ENCODE measurements at regions not wholly inside any gene's neighbourhood (a gene's known extent, or its start where the extent isn't known, plus 50 kb on each side); places are given as distances from the start of the nearest gene placed in this dataset.
"Not testable (repeated sequence)": the region's sequence is repeated elsewhere in the genome, so short reads cannot be mapped to it uniquely, and the experiment has no call there.

GRCh38 chr2:10196110-10196892 is 73.8 kb downstream of the RRM2 start:
- in situ Hi-C loops (cut with MboI; ENCODE audit: low pct_ligation_motif_present in 1 of 4, low pct_unique_long_range_greater_than_20kb in 1 of 4, low sequenced_read_pairs in 3 of 4) = no loop called here
- DNase-seq = peak; percentile 46
- no peaks in the 10 kb centered on the region for H3K4me1 ChIP-seq
- H3K36me3 ChIP-seq = no peaks in the 10 kb centered on the region
- TF ChIP-seq CTCF (IDR thresholded peaks at IDR 0.05) (no peak), POLR2A (IDR thresholded peaks at IDR 0.05) (no peak), POLR2AphosphoS5 (IDR thresholded peaks at IDR 0.05) (no peak), EP300 (IDR thresholded peaks at IDR 0.05; ENCODE audit: low read depth) (no peak)
- H3K4me3 ChIP-seq = no peak overlapping the region
- no peak overlapping the region for H3K27ac ChIP-seq
- intact Hi-C loops (cut with DNase I; ENCODE audit: low total_unique reads) = no loop called here
- no peaks in the 10 kb centered on the region for H3K9me3 ChIP-seq
- 63% methylated on average over 22 of the region's 22 CpGs; no CpG with 5 or more reads in 1 of the 2 donors for whole genome bisulfite sequencing, 2 donors (ENCODE audit: low coverage in 1 of 2)
- no peaks in the 10 kb centered on the region for H3K27me3 ChIP-seq

- WGBS, 2 donors (ENCODE audit: low coverage in 1 of 2) = 89 to 100% methylated on average over 6 to 17 of the region's 17 CpGs
- Histone ChIP-seq H3K36me3 (no peaks in the 10 kb centered on the region), H3K4me1 (no peaks in the 10 kb centered on the region), H3K27ac (no peak overlapping the region), H3K4me3 (no peak overlapping the region), H3K9me3 (no peaks in the 10 kb centered on the region), H3K27me3 (no peaks in the 10 kb centered on the region)
- TF ChIP-seq EP300 (IDR thresholded peaks at IDR 0.05; ENCODE audit: low read depth) (no peak), POLR2AphosphoS5 (IDR thresholded peaks at IDR 0.05) (no peak), CTCF (IDR thresholded peaks at IDR 0.05) (no peak), POLR2A (IDR thresholded peaks at IDR 0.05) (no peak)
- in situ Hi-C loops (cut with MboI; ENCODE audit: low pct_ligation_motif_present in 1 of 4, low pct_unique_long_range_greater_than_20kb in 1 of 4, low sequenced_read_pairs in 3 of 4) = no loop called here
- intact Hi-C loops (cut with DNase I; ENCODE audit: low total_unique reads) = no loop called here
- DNase-seq = no peak
Measured at GRCh38 chr2:10196948-10197696, 74.6 kb downstream of the RRM2 start.

- no peaks in the 10 kb centered on the region for H3K27me3 ChIP-seq
- no peak for TF ChIP-seq POLR2AphosphoS5 (IDR thresholded peaks at IDR 0.05)
- no peak for TF ChIP-seq POLR2A (IDR thresholded peaks at IDR 0.05)
- no peak for TF ChIP-seq EP300 (IDR thresholded peaks at IDR 0.05; ENCODE audit: low read depth)
- TF ChIP-seq CTCF (IDR thresholded peaks at IDR 0.05) = no peak
- no peak overlapping the region for H3K27ac ChIP-seq
- 97% methylated on average over 5 of the region's 5 CpGs; no CpG with 5 or more reads in 1 of the 2 donors for WGBS, 2 donors (ENCODE audit: low coverage in 1 of 2)
- H3K4me1 ChIP-seq = no peaks in the 10 kb centered on the region
- in situ Hi-C loops (cut with MboI; ENCODE audit: low pct_ligation_motif_present in 1 of 4, low pct_unique_long_range_greater_than_20kb in 1 of 4, low sequenced_read_pairs in 3 of 4) (no loop called here), intact Hi-C loops (cut with DNase I; ENCODE audit: low total_unique reads) (no loop called here)
- H3K36me3 ChIP-seq = no peaks in the 10 kb centered on the region
- no peak overlapping the region for H3K4me3 ChIP-seq
- no peak for DNase-seq
- H3K9me3 ChIP-seq = no peaks in the 10 kb centered on the region
Measured at GRCh38 chr2:10197697-10198076, 75.1 kb downstream of the RRM2 start.

GRCh38 chr2:10198482-10198881 is 75.9 kb downstream of the RRM2 start:
- intact Hi-C loops (cut with DNase I; ENCODE audit: low total_unique reads); in situ Hi-C loops (cut with MboI; ENCODE audit: low pct_ligation_motif_present in 1 of 4, low pct_unique_long_range_greater_than_20kb in 1 of 4, low sequenced_read_pairs in 3 of 4); H3K27ac ChIP-seq; H3K4me3 ChIP-seq; H3K4me1 ChIP-seq; DNase-seq; H3K9me3 ChIP-seq; H3K27me3 ChIP-seq; H3K36me3 ChIP-seq: not testable (repeated sequence)
- 77 to 99% methylated on average over 6 of the region's 6 CpGs for WGBS, 2 donors (ENCODE audit: low coverage in 1 of 2)
